HCT116 (cell line): ENCODE measurements at regions not wholly inside any gene's neighbourhood (a gene's known extent, or its start where the extent isn't known, plus 50 kb on each side); places are given as distances from the start of the nearest gene placed in this dataset.

Source experiments
- ATAC-seq: fragments of 200-7000 bp; cut with Tn5 transposase; 2 replicates; pipeline ENCODE4 v1.9.1; 2020; ENCODE audit warnings: mild to moderate bottlenecking, moderate library complexity
- BruUV-seq: library from RNA; stranded (reverse); fragments of 400-500 nt; replicated peaks from 2 replicates; lab custom pipeline; 2021; lab: Mats Ljungman, UMichigan
- CTCF ChIA-PET: fragments of 300-600 bp; sonication (Branson Sonifier 250); formaldehyde crosslinking; loops from one replicate; lab custom pipeline; 2021; ENCODE audit warnings: antibody characterized with exemption; lab: Charles Lee
- POLR2A ChIA-PET: fragments of 300-600, 350-600 bp; sonication (Branson Sonifier 250); formaldehyde crosslinking; loops from one replicate; lab custom pipeline; 2021; ENCODE audit warnings: antibody characterized with exemption; lab: Charles Lee
- RAD21 ChIA-PET, 2 experiments: fragments of 300-600 bp; sonication (Branson Sonifier 250); formaldehyde crosslinking; loops; one replicate each; lab custom pipeline; 2023; ENCODE audit warnings: low total read pairs in 2 of 2; ENCODE audit not compliant: uncharacterized antibody in 2 of 2, unreplicated experiment in 2 of 2, low non-redundant PET in 1 of 2; lab: Charles Lee
- DNase-seq: peaks from one replicate; pipeline ENCODE4 v3.0.0-alpha.2; 2010; ENCODE audit warnings: low read depth, low spot score
- H2AFZ ChIP-seq: fragments of 200-600 bp; shearing (Covaris generic), sonication (generic); 2 replicates; pipeline ENCODE4 v1.6.1; 2017; ENCODE audit warnings: low read depth, mixed run types, mixed read lengths, antibody characterized with exemption, low read length; ENCODE audit not compliant: poor library complexity, severe bottlenecking
- H3K27ac ChIP-seq: 2 replicates; pipeline ENCODE4 v1.5.1; 2012; ENCODE audit warnings: low read depth, low read length
- H3K27me3 ChIP-seq: fragments of 200-600 bp; sonication (generic); 2 replicates; pipeline ENCODE4 v1.6.1; 2016; ENCODE audit warnings: mixed run types, low read length, mixed read lengths; ENCODE audit not compliant: insufficient read depth
- H3K36me3 ChIP-seq, 2 experiments: fragments of 200-500 bp in 1 of 2; fragments of 200-600 bp in 1 of 2; sonication (Bioruptor generic) in 1 of 2; sonication (generic) in 1 of 2; 2 replicates each; pipeline versions ENCODE4 v1.5.1 to v1.6.1; 2014 to 2016; ENCODE audit warnings: low read length in 2 of 2, inconsistent platforms in 1 of 2, mixed read lengths in 1 of 2, mixed run types in 1 of 2; ENCODE audit not compliant: insufficient read depth in 2 of 2, control insufficient read depth in 1 of 2
- H3K4me1 ChIP-seq, 2 experiments: fragments of 200-600 bp in 1 of 2; sonication (generic) in 1 of 2; 2 replicates each; pipeline versions ENCODE4 v1.5.1 to v1.6.1; 2012 to 2017; ENCODE audit warnings: low read length in 2 of 2, inconsistent platforms in 1 of 2, mild to moderate bottlenecking in 1 of 2, mixed read lengths in 1 of 2, mixed run types in 1 of 2, moderate library complexity in 1 of 2; ENCODE audit not compliant: insufficient read depth in 2 of 2, control insufficient read depth in 1 of 2
- H3K4me2 ChIP-seq: fragments of 200-600 bp; sonication (generic); 2 replicates; pipeline ENCODE4 v1.6.1; 2017; ENCODE audit warnings: mixed run types, low read length, mixed read lengths
- H3K4me3 ChIP-seq, 2 experiments: fragments of 200-600 bp in 1 of 2; sonication (generic) in 1 of 2; replicated peaks in 1 of 2; 2 replicates each; pipeline ENCODE4 v1.5.1; 2011 to 2016; ENCODE audit warnings: low read length in 2 of 2, control low read depth in 1 of 2, low read depth in 1 of 2, mild to moderate bottlenecking in 1 of 2, mixed read lengths in 1 of 2, mixed run types in 1 of 2
- H3K79me2 ChIP-seq: fragments of 200-600 bp; sonication (generic); 2 replicates; pipeline ENCODE4 v1.6.1; 2017; ENCODE audit warnings: mild to moderate bottlenecking, mixed run types, low read length, moderate library complexity, mixed read lengths; ENCODE audit not compliant: insufficient read depth
- H3K9ac ChIP-seq: fragments of 200-600 bp; sonication (generic); 2 replicates; pipeline ENCODE4 v1.6.1; 2016; ENCODE audit warnings: low read length, mixed read lengths
- H3K9me2 ChIP-seq: fragments of 200-600 bp; sonication (generic), shearing (Covaris generic); 2 replicates; pipeline ENCODE4 v1.6.1; 2017; ENCODE audit warnings: mixed run types, mild to moderate bottlenecking, moderate library complexity; ENCODE audit not compliant: insufficient read depth
- H3K9me3 ChIP-seq, 2 experiments: fragments of 200-500 bp in 1 of 2; fragments of 200-600 bp in 1 of 2; sonication (Bioruptor generic) in 1 of 2; sonication (generic) in 1 of 2; 2 replicates each; pipeline ENCODE4 v1.6.1; 2014 to 2017; ENCODE audit warnings: low read length in 2 of 2, mixed read lengths in 2 of 2, inconsistent platforms in 1 of 2, low read depth in 1 of 2, mild to moderate bottlenecking in 1 of 2, mixed run types in 1 of 2, moderate library complexity in 1 of 2; ENCODE audit not compliant: control insufficient read depth in 1 of 2, insufficient read depth in 1 of 2
- H4K20me1 ChIP-seq: fragments of 200-600 bp; sonication (generic), shearing (Covaris generic); 2 replicates; pipeline ENCODE4 v1.6.1; 2017; ENCODE audit warnings: mixed run types, mild to moderate bottlenecking, moderate library complexity; ENCODE audit not compliant: insufficient read depth
- CEBPB ChIP-seq: IDR thresholded peaks from 2 replicates; pipeline ENCODE4 v1.6.1; 2012; ENCODE audit warnings: low read depth
- EGR1 ChIP-seq: IDR thresholded peaks from 2 replicates; pipeline ENCODE4 v1.6.1; 2012; ENCODE audit warnings: low read depth
- ELF1 ChIP-seq: IDR thresholded peaks from 2 replicates; pipeline ENCODE4 v1.6.1; 2012; ENCODE audit warnings: low read depth, borderline replicate concordance
- EZH2 ChIP-seq: fragments of 200-600 bp; sonication (generic); IDR thresholded peaks from 2 replicates; pipeline ENCODE4 v1.6.1; 2017; ENCODE audit warnings: antibody characterized with exemption, mixed run types
- JUND ChIP-seq: IDR thresholded peaks from 2 replicates; pipeline ENCODE4 v1.6.1; 2012
- POLR2A ChIP-seq: IDR thresholded peaks from 2 replicates; pipeline ENCODE4 v1.7.0; 2011; ENCODE audit warnings: borderline replicate concordance; ENCODE audit not compliant: insufficient read depth, insufficient read length; ENCODE audit errors: extremely low read depth
- POLR2AphosphoS5 ChIP-seq: IDR thresholded peaks from 2 replicates; pipeline ENCODE4 v1.6.1; 2011; ENCODE audit warnings: mild to moderate bottlenecking, low read depth, low read length, moderate library complexity
- RAD21 ChIP-seq: IDR thresholded peaks from 2 replicates; pipeline ENCODE4 v1.6.1; 2012; ENCODE audit warnings: low read depth, mild to moderate bottlenecking
- SIN3A ChIP-seq: IDR thresholded peaks from 2 replicates; pipeline ENCODE4 v1.6.1; 2012; ENCODE audit warnings: low read depth
- YY1 ChIP-seq: IDR thresholded peaks from 2 replicates; pipeline ENCODE4 v1.6.1; 2011; ENCODE audit warnings: low read length, low read depth, moderate library complexity, mild to moderate bottlenecking; ENCODE audit not compliant: insufficient replicate concordance; ENCODE audit errors: extremely low read depth
- ZFX ChIP-seq: fragments of 450-650 bp; IDR thresholded peaks from 2 replicates; pipeline ENCODE4 v1.6.1; 2017
- intact Hi-C: fragments of 100-400 bp; cut with micrococcal nuclease; formaldehyde crosslinking; loops from 2 replicates; pipeline ENCODE4 v1.10.0; 2022
- TF ChIP-seq, protein P1 (sequence below), 3 experiments: fragments of 200-600 bp in 1 of 3; sonication (generic) in 1 of 3; IDR thresholded peaks in 2 of 3; conservative IDR thresholded peaks in 1 of 3; 2 replicates each; pipeline ENCODE4 v1.5.1; 2012 to 2017; ENCODE audit warnings: low read depth in 2 of 3, low read length in 2 of 3, antibody characterized with exemption in 1 of 3, borderline replicate concordance in 1 of 3, control low read depth in 1 of 3, mild to moderate bottlenecking in 1 of 3, mixed read lengths in 1 of 3, mixed run types in 1 of 3, moderate library complexity in 1 of 3; ENCODE audit not compliant: insufficient read depth in 1 of 3
- TF ChIP-seq, protein P2 (sequence below): IDR thresholded peaks from 2 replicates; pipeline ENCODE4 v1.6.1; 2012
- TF ChIP-seq, protein P3 (sequence below): IDR thresholded peaks from 2 replicates; pipeline ENCODE4 v1.6.1; 2011; ENCODE audit warnings: mild to moderate bottlenecking, low read length, moderate library complexity; ENCODE audit not compliant: insufficient replicate concordance; ENCODE audit errors: extremely low read depth

- no peak for ATAC-seq
- BruUV-seq = no TSS peak
- RAD21 ChIA-PET = no interaction called here
- Histone ChIP-seq H3K27ac (no peak overlapping the region), H3K4me3 (no peak overlapping the region), H3K4me1 (no peaks in the 10 kb centered on the region), H3K36me3 (no peaks in the 10 kb centered on the region), H3K9ac (no peak overlapping the region), H3K9me3 (no peaks in the 10 kb centered on the region), H2AFZ (no peak overlapping the region), H3K9me2 (no peaks in the 10 kb centered on the region), H3K4me2 (no peak overlapping the region), H3K27me3 (no peaks in the 10 kb centered on the region), H4K20me1 (no peaks in the 10 kb centered on the region), H3K79me2 (no peaks in the 10 kb centered on the region)
- CTCF ChIA-PET = no interaction called here
- intact Hi-C loops = no loop called here
- POLR2A ChIA-PET = no interaction called here
- TF ChIP-seq POLR2A = no peak
- no peak for TF ChIP-seq JUND
- no peak for TF ChIP-seq EZH2
- TF ChIP-seq, protein P1, sequence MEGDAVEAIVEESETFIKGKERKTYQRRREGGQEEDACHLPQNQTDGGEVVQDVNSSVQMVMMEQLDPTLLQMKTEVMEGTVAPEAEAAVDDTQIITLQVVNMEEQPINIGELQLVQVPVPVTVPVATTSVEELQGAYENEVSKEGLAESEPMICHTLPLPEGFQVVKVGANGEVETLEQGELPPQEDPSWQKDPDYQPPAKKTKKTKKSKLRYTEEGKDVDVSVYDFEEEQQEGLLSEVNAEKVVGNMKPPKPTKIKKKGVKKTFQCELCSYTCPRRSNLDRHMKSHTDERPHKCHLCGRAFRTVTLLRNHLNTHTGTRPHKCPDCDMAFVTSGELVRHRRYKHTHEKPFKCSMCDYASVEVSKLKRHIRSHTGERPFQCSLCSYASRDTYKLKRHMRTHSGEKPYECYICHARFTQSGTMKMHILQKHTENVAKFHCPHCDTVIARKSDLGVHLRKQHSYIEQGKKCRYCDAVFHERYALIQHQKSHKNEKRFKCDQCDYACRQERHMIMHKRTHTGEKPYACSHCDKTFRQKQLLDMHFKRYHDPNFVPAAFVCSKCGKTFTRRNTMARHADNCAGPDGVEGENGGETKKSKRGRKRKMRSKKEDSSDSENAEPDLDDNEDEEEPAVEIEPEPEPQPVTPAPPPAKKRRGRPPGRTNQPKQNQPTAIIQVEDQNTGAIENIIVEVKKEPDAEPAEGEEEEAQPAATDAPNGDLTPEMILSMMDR (IDR thresholded peaks at IDR 0.05 in 2 of 3, conservative IDR thresholded peaks at IDR 0.05 in 1 of 3; ENCODE audit: borderline replicate concordance in 1 of 3, insufficient read depth in 1 of 3, low read depth in 2 of 3, low read length in 2 of 3) = no peak
- no peak for TF ChIP-seq POLR2AphosphoS5
- no peak for TF ChIP-seq EGR1
- no peak for TF ChIP-seq RAD21
- TF ChIP-seq SIN3A = no peak
- no peak for TF ChIP-seq CEBPB
- TF ChIP-seq ELF1 = no peak
- TF ChIP-seq, protein P2, sequence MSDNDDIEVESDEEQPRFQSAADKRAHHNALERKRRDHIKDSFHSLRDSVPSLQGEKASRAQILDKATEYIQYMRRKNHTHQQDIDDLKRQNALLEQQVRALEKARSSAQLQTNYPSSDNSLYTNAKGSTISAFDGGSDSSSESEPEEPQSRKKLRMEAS = no peak
- TF ChIP-seq ZFX = no peak
- no peak for TF ChIP-seq YY1
- TF ChIP-seq, protein P3, sequence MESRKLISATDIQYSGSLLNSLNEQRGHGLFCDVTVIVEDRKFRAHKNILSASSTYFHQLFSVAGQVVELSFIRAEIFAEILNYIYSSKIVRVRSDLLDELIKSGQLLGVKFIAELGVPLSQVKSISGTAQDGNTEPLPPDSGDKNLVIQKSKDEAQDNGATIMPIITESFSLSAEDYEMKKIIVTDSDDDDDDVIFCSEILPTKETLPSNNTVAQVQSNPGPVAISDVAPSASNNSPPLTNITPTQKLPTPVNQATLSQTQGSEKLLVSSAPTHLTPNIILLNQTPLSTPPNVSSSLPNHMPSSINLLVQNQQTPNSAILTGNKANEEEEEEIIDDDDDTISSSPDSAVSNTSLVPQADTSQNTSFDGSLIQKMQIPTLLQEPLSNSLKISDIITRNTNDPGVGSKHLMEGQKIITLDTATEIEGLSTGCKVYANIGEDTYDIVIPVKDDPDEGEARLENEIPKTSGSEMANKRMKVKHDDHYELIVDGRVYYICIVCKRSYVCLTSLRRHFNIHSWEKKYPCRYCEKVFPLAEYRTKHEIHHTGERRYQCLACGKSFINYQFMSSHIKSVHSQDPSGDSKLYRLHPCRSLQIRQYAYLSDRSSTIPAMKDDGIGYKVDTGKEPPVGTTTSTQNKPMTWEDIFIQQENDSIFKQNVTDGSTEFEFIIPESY = no peak
- no peak for DNase-seq
These were observed 114.4 kb upstream of the SLC22A23 start for GRCh38 chr6:3571250-3571681.
